Ovary (tissue), 7 donors: ENCODE measurements at regions not wholly inside any gene's neighbourhood (a gene's known extent, or its start where the extent isn't known, plus 50 kb on each side); places are given as distances from the start of the nearest gene placed in this dataset.

ENCODE experiments used
- DNase-seq, 5 donors: peaks; one replicate each; pipeline ENCODE4 v3.0.0-alpha.2; 2019 to 2020
- H3K27ac ChIP-seq, 2 donors: fragments of 200-600 bp; one replicate each; pipeline versions ENCODE4 v1.5.1 to v1.8.0; 2019 to 2022
- H3K27me3 ChIP-seq: fragments of 200-600 bp; one replicate; pipeline ENCODE4 v1.8.0; 2022
- H3K36me3 ChIP-seq: fragments of 200-600 bp; sonication (generic); one replicate; pipeline ENCODE4 v1.5.1; 2019
- H3K4me1 ChIP-seq: one replicate; pipeline ENCODE4 v1.8.1; 2013; ENCODE audit warnings: mild to moderate bottlenecking, moderate library complexity; ENCODE audit not compliant: insufficient read depth
- H3K4me3 ChIP-seq: fragments of 200-600 bp; sonication (generic); one replicate; pipeline ENCODE4 v1.5.1; 2017
- H3K9me3 ChIP-seq, 2 donors: fragments of 200-600 bp in 1 of 2; sonication (generic) in 1 of 2; one replicate each; pipeline versions ENCODE4 v1.5.1 to v1.8.1; 2013 to 2019; ENCODE audit warnings: mild to moderate bottlenecking in 1 of 2, moderate library complexity in 1 of 2
- EP300 ChIP-seq: sonication (generic); formaldehyde crosslinking; IDR thresholded peaks from one replicate; pipeline ENCODE4 v1.6.1; 2017; ENCODE audit warnings: antibody characterized with exemption
- POLR2A ChIP-seq: fragments of 450-650 bp; IDR thresholded peaks from one replicate; pipeline ENCODE4 v1.6.1; 2017; ENCODE audit warnings: antibody characterized with exemption, mild to moderate bottlenecking, moderate library complexity
- WGBS, 3 donors: extraction: QIAGEN DNeasy Blood & Tissue Kit in 1 of 3; methylation state at CpG; one replicate each; pipeline versions ENCODE4 v1.1.5 to v1.1.7; 2013 to 2017; 5-methylcytosine and 5-hydroxymethylcytosine counted together
- intact Hi-C, 4 donors: fragments of 100-400 bp; cut with DNase I; formaldehyde crosslinking; loops; one replicate each; pipeline versions ENCODE4 v1.11.0 to v1.15.1; 2022 to 2023
- TF ChIP-seq, protein P1 (sequence below), 3 donors: fragments of 450-650 bp in 2 of 3; fragments of 200-600 bp in 1 of 3; IDR thresholded peaks; one replicate each; pipeline versions ENCODE4 v1.5.1 to v1.8.0; 2016 to 2022; ENCODE audit warnings: antibody characterized with exemption in 3 of 3, mild to moderate bottlenecking in 1 of 3
- donor health status: DM: no; HTN: no; CAD: no; lungs with moderate emphysema.
- donor health status: DM: no; HTN: no; CAD: no.
- donor health status: Bipolar disorder and iron deficiency.
- donor health status: DM: no; HTN: no; CAD: no.
- donor health status: DM: yes; HTN: yes; CAD: no.

DNA sequence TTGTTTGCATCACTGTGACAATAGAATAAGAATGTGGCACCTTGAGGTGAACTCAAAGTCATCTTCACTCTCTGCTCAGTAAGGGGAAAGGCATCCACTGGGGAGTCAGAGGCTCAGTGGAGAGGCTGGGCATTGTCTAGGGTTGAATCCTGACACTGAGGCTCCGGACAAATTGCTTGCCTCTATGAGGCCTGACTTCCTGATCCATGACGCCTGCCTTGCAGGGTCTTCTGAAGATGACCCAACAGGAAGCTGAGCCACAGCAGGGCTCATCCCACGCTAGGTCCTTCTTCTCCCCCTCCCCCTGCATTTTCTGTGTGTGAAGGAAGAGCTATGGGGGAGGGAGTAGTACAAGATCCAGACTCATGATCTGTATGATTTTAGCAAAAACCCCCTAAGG is 265.1 kb downstream of the SH3BP4 start:
- intact Hi-C loops, result no loop called here
- no peak overlapping the region for H3K27ac ChIP-seq

DNA sequence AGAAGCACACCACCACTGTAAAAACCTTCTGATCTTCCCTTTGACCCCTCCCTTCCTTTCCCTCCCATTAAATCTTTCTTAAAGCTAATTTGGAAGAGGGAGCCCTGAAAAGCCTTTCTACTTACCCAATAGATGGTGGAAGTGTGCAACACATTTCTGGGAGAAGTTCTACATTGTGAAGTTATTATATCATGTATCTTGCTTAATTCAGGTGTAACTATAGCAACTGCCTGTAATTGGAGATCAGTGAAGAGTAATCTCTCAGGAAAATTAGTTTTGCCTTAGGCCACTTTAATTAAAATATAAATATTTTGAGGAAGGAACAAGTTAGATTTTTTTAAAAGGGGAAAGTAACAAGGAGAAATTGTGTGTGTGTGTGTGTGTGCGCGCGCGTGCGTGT is 266.0 kb downstream of the SH3BP4 start:
- Histone ChIP-seq H3K9me3 (no peaks in the 10 kb centered on the region), H3K4me1 (no peaks in the 10 kb centered on the region), H3K27me3 (no peaks in the 10 kb centered on the region), H3K27ac (no peak overlapping the region), H3K36me3 (no peaks in the 10 kb centered on the region), H3K4me3 (no peak overlapping the region)
- intact Hi-C loops, result no loop called here
- 85 to 90% (median 88%) methylated on average over 5 of the region's 5 CpGs for WGBS, 3 donors
- DNase-seq, result no peak
- TF ChIP-seq POLR2A, result no peak
- TF ChIP-seq EP300, result no peak
- TF ChIP-seq, protein P1, sequence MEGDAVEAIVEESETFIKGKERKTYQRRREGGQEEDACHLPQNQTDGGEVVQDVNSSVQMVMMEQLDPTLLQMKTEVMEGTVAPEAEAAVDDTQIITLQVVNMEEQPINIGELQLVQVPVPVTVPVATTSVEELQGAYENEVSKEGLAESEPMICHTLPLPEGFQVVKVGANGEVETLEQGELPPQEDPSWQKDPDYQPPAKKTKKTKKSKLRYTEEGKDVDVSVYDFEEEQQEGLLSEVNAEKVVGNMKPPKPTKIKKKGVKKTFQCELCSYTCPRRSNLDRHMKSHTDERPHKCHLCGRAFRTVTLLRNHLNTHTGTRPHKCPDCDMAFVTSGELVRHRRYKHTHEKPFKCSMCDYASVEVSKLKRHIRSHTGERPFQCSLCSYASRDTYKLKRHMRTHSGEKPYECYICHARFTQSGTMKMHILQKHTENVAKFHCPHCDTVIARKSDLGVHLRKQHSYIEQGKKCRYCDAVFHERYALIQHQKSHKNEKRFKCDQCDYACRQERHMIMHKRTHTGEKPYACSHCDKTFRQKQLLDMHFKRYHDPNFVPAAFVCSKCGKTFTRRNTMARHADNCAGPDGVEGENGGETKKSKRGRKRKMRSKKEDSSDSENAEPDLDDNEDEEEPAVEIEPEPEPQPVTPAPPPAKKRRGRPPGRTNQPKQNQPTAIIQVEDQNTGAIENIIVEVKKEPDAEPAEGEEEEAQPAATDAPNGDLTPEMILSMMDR (IDR thresholded peaks at IDR 0.05), result no peak

More for the DNA sequence above, 265.1 kb downstream of the SH3BP4 start:
- Histone ChIP-seq H3K27me3 (no peaks in the 10 kb centered on the region), H3K4me1 (no peaks in the 10 kb centered on the region), H3K36me3 (no peaks in the 10 kb centered on the region), H3K4me3 (no peak overlapping the region), H3K9me3 (no peaks in the 10 kb centered on the region)
- DNase-seq, result no peak
- no peak for TF ChIP-seq POLR2A
- no peak for TF ChIP-seq EP300
- TF ChIP-seq, protein P1 (IDR thresholded peaks at IDR 0.05), result no peak
- WGBS, 3 donors, result 64 to 82% (median 70%) methylated on average over 3 of the region's 3 CpGs

DNA sequence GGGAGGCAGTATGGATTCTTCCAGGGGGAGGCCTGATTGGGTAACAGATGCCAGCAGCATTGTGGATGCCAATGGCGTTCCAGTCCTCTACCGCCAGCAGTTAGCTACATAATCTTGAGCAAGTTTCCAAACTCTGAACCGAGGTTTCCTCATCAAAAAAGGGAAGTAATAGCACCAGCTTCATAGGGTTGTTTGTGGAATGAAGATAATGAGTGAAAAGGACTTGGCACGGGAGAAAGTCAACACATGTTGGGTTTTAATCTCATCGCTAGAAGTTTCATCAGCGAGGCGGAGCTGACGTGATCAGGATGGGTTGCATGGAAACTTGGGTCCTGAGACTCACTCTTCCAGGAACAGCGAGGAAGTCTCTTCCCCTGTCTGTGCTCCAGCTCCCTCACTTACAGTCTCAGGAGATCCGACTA is 266.7 kb downstream of the SH3BP4 start:
- H3K4me1 ChIP-seq, result no peaks in the 10 kb centered on the region
- WGBS, 3 donors, result 78 to 88% (median 81%) methylated on average over 10 of the region's 10 CpGs
- DNase-seq, result no peak

GRCh38 chr2:235219048-235219447 is 267.2 kb downstream of the SH3BP4 start:
- H3K4me3 ChIP-seq, result no peak overlapping the region
- H3K36me3 ChIP-seq, result no peaks in the 10 kb centered on the region
- WGBS, 3 donors, result 63 to 72% (median 66%) methylated on average over 5 of the region's 5 CpGs
- H3K9me3 ChIP-seq, result no peaks in the 10 kb centered on the region
- intact Hi-C loops, result no loop called here
- no peak for DNase-seq
- H3K27me3 ChIP-seq, result no peaks in the 10 kb centered on the region
- no peaks in the 10 kb centered on the region for H3K4me1 ChIP-seq
- H3K27ac ChIP-seq, result no peak overlapping the region
- TF ChIP-seq EP300 (no peak), POLR2A (no peak)
- TF ChIP-seq, protein P1 (IDR thresholded peaks at IDR 0.05), result no peak

More for the DNA sequence above, 266.7 kb downstream of the SH3BP4 start:
- Histone ChIP-seq H3K27me3 (no peaks in the 10 kb centered on the region), H3K9me3 (no peaks in the 10 kb centered on the region), H3K4me3 (no peak overlapping the region), H3K27ac (no peak overlapping the region), H3K36me3 (no peaks in the 10 kb centered on the region)
- TF ChIP-seq EP300 (no peak), POLR2A (no peak)
- TF ChIP-seq, protein P1 (IDR thresholded peaks at IDR 0.05), result no peak
- intact Hi-C loops, result no loop called here

GRCh38 chr2:235220331-235220730 is 268.5 kb downstream of the SH3BP4 start:
- 90 to 98% (median 93%) methylated on average over 6 of the region's 6 CpGs for WGBS, 3 donors
- intact Hi-C loops, result no loop called here
- DNase-seq, result no peak

More at GRCh38 chr2:235220331-235220730, 268.5 kb downstream of the SH3BP4 start:
- H3K27me3 ChIP-seq, result no peaks in the 10 kb centered on the region
- no peaks in the 10 kb centered on the region for H3K9me3 ChIP-seq
- no peak overlapping the region for H3K27ac ChIP-seq
- TF ChIP-seq, protein P1 (IDR thresholded peaks at IDR 0.05), result no peak
- H3K4me3 ChIP-seq, result no peak overlapping the region
- H3K4me1 ChIP-seq, result no peaks in the 10 kb centered on the region
- H3K36me3 ChIP-seq, result no peaks in the 10 kb centered on the region
